ENCODE measurements at regions not wholly inside any gene's neighbourhood (a gene's known extent, or its start where the extent isn't known, plus 50 kb on each side); places are given as distances from the start of the nearest gene placed in this dataset.

DNA sequence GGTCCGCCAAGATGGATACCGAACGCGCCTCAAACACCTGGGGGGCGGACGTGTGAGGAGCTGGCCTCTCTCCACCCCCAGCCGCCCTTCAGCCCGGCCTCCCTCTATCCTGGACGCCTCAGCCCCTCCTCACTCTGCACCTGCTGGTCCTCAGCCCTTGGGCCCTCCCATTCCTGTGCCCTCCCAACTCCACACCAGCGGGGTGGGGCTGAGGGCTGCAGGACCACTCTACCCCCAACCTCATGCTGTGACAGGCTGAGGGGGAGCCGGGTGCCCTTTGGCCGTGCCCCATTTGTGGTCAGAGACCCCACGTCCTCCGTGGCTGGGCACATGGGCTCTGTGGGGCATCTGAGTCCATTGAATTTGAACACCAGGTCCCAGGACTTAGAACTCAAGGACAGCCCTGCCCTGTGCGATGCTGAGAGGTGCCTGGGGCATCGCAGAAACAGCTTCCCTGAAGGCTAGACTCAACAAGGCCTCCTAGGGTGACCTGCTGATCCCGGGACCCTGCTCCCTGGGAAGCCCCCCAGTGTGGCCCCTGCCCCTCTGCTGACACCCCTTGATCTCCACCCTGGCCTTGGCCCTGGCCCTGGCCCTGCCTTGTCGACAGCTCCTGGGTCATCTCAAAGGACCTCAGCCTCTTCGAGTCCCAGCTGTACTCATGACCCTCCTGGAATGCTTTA lies 82.0 kb upstream of the SFSWAP start:
- no peak for TF ChIP-seq POLR2A (IDR thresholded peaks at IDR 0.05)
- TF ChIP-seq, protein P1, sequence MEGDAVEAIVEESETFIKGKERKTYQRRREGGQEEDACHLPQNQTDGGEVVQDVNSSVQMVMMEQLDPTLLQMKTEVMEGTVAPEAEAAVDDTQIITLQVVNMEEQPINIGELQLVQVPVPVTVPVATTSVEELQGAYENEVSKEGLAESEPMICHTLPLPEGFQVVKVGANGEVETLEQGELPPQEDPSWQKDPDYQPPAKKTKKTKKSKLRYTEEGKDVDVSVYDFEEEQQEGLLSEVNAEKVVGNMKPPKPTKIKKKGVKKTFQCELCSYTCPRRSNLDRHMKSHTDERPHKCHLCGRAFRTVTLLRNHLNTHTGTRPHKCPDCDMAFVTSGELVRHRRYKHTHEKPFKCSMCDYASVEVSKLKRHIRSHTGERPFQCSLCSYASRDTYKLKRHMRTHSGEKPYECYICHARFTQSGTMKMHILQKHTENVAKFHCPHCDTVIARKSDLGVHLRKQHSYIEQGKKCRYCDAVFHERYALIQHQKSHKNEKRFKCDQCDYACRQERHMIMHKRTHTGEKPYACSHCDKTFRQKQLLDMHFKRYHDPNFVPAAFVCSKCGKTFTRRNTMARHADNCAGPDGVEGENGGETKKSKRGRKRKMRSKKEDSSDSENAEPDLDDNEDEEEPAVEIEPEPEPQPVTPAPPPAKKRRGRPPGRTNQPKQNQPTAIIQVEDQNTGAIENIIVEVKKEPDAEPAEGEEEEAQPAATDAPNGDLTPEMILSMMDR (IDR thresholded peaks at IDR 0.05), result no peak
